Dendritic cell treated with granulocyte-macrophage colony-stimulating factor and Interleukin-4, amounts not matched to agents 40 ng/mL and 50 ng/mL, for 4 days (primary cell): ENCODE measurements at regions not wholly inside any gene's neighbourhood (a gene's known extent, or its start where the extent isn't known, plus 50 kb on each side); places are given as distances from the start of the nearest gene placed in this dataset.

Experiments used
- H3K27ac Mint-ChIP-seq: one replicate; pipeline ENCODE4 v1.8.0; 2022; ENCODE audit warnings: mild to moderate bottlenecking, mixed read lengths
- H3K27me3 Mint-ChIP-seq: one replicate; pipeline ENCODE4 v1.8.0; 2022; ENCODE audit warnings: mild to moderate bottlenecking, mixed read lengths
- H3K36me3 Mint-ChIP-seq: one replicate; pipeline ENCODE4 v1.8.0; 2022; ENCODE audit warnings: low read depth, mixed read lengths
- H3K4me1 Mint-ChIP-seq: one replicate; pipeline ENCODE4 v1.8.0; 2022; ENCODE audit warnings: low read depth, mixed read lengths
- H3K4me3 Mint-ChIP-seq: one replicate; pipeline ENCODE4 v1.8.0; 2022; ENCODE audit warnings: mild to moderate bottlenecking, moderate library complexity, mixed read lengths
- H3K9me3 Mint-ChIP-seq: one replicate; pipeline ENCODE4 v1.8.0; 2022; ENCODE audit warnings: mixed read lengths
- intact Hi-C: fragments of 100-400 bp; cut with micrococcal nuclease; formaldehyde crosslinking; loops from one replicate; pipeline ENCODE4 v1.15.0; 2022

DNA sequence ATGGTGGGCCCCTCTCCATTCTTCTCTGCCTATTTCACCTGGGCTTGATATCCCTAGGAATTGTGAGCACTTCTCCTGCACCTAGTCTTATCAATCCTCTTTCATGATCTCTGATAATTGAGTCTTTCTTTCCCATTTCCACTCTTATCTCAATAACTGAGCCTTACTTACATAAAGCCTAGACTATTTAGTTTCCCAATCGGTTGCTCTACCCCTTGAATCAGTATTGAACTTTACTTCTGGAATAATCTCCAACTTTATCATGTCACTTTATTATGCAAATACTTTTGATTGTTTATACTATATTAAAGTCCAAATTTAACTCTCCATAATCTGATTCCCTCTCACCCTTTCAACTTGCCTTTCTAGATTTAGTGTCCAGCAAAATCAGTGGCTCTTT, 222.7 kb downstream of the SPRY1 start:
- H3K27me3 Mint-ChIP-seq = peaks cover 16% of the 10 kb centered on the region
- peaks cover 22% of the 10 kb centered on the region for H3K4me1 Mint-ChIP-seq
- intact Hi-C loops = no loop called here
- no peak overlapping the region for H3K4me3 Mint-ChIP-seq
- H3K27ac Mint-ChIP-seq = no peak overlapping the region
- H3K36me3 Mint-ChIP-seq = no peaks in the 10 kb centered on the region
- no peaks in the 10 kb centered on the region for H3K9me3 Mint-ChIP-seq

DNA sequence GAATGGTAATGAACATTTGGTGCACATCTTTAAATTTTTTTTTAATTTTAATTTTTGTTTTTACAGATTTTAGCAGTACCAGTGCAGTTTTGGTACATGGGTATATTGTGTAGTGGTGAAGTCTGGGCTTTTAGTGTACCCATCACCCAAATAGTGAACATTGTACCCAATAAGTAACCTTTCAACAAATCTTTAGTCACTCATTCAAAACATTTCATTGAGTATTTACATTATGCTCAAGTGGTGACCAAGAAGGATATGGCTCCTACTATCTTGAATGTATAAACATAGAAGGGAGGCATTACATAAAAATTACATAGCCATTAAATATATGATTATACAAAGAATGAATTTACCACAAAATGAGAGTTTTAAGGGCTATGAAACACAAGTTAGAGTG, 223.3 kb downstream of the SPRY1 start:
- H3K4me3 Mint-ChIP-seq = no peak overlapping the region
- no peak overlapping the region for H3K27ac Mint-ChIP-seq
- H3K9me3 Mint-ChIP-seq = no peaks in the 10 kb centered on the region
- intact Hi-C loops = no loop called here
- peaks cover 22% of the 10 kb centered on the region for H3K4me1 Mint-ChIP-seq
- peaks cover 17% of the 10 kb centered on the region for H3K27me3 Mint-ChIP-seq
- no peaks in the 10 kb centered on the region for H3K36me3 Mint-ChIP-seq

DNA sequence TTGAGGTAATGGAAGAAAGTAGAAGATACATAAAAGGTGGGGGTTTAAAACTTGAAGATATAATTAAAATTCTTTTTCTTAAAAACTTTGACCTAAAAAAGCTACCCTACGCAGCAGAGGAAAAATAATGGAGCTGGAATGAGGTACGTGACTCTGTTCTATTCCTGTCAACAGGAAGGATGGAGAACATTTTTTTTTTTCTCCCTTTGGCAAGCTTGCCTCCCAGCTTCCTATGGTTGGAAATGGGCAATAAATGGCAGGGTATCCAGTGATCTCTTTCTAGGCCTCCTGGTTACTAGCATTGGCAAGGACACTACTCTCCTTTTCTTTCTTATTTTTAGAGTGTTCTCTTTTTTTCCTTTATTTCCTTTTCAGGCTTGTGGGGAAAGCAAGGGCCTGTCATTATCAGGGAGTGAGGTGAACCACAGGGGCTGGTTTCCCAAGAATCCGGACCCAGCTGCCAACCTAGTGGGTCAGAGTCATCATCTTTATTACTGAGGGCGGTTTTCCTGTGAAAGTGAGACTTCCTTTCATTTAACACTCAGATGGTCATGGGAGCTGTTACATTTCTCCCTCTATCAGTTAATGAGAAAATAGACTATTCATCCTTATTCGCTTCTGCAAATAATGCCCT, 224.6 kb downstream of the SPRY1 start:
- peaks cover 22% of the 10 kb centered on the region for H3K4me1 Mint-ChIP-seq
- H3K4me3 Mint-ChIP-seq = no peak overlapping the region
- no peak overlapping the region for H3K27ac Mint-ChIP-seq
- no peaks in the 10 kb centered on the region for H3K9me3 Mint-ChIP-seq
- intact Hi-C loops = no loop called here
- H3K36me3 Mint-ChIP-seq = no peaks in the 10 kb centered on the region
- H3K27me3 Mint-ChIP-seq = peaks cover 19% of the 10 kb centered on the region

DNA sequence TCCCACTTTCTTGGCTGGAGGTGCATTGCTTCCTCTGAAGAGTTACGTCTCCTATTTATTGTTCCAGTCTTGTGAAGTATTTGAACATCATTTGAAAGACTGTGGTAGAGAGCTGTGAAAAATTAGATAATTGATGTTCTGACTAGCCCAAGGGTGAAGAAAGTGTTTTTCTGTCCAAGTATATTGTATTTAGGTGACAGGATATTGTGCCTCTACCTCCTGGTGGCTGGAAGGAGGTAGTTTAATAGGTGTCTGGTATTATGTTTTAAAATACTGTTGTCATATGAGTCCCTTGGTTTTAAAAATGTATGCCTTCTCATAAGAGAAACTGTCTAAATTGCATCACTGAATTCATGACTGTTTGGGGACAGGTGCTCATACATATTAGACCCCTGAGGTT, 226.0 kb downstream of the SPRY1 start:
- Mint-ChIP-seq H3K27me3 (peaks cover 19% of the 10 kb centered on the region), H3K27ac (no peak overlapping the region), H3K4me3 (no peak overlapping the region), H3K36me3 (no peaks in the 10 kb centered on the region), H3K9me3 (no peaks in the 10 kb centered on the region), H3K4me1 (peaks cover 16% of the 10 kb centered on the region)
- intact Hi-C loops = no loop called here

DNA sequence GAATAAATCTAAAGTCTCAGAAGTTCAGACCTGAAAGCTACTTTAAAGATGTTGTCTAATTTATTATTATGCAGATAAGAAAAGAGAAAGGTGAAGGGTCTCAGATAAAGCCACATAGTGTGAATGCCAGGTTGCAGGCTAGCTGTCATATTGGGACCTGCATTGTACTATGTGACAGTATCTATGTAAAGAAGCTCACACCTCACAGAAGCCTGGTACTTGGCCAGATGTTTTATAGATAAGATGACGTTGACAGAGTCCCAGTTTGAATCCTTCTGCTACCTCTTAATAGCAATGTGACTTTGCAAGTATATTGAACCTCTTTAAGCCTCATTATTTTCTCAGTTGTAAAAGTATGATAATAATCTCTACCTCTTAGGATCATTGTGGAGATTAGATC, 227.0 kb downstream of the SPRY1 start:
- Mint-ChIP-seq H3K36me3 (no peaks in the 10 kb centered on the region), H3K27me3 (peaks cover 17% of the 10 kb centered on the region), H3K4me1 (peaks cover 7% of the 10 kb centered on the region), H3K4me3 (no peak overlapping the region), H3K9me3 (no peaks in the 10 kb centered on the region), H3K27ac (no peak overlapping the region)
- intact Hi-C loops = no loop called here

DNA sequence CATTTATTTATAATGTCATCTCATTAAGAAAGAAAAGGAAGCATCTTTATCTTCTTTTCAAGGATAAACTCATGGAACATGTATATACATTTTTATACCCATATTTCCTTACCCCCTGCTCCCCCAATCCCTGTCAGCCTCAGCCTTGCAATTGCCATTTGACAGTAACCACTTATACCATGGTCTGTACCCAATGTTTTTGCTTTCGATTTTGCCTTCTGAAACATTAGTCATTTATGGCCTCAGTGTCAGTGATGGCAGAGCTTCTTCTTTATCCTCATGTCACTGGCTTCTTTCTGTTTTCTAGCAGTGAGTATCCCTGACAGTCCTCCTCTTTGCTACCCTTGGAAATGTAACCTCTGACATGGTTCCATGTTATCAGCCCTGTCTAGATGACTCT, 228.4 kb downstream of the SPRY1 start:
- H3K4me3 Mint-ChIP-seq = no peak overlapping the region
- no peaks in the 10 kb centered on the region for H3K36me3 Mint-ChIP-seq
- intact Hi-C loops = no loop called here
- H3K27ac Mint-ChIP-seq = no peak overlapping the region
- no peaks in the 10 kb centered on the region for H3K9me3 Mint-ChIP-seq
- H3K4me1 Mint-ChIP-seq = peaks cover 7% of the 10 kb centered on the region
- peaks cover 14% of the 10 kb centered on the region for H3K27me3 Mint-ChIP-seq

DNA sequence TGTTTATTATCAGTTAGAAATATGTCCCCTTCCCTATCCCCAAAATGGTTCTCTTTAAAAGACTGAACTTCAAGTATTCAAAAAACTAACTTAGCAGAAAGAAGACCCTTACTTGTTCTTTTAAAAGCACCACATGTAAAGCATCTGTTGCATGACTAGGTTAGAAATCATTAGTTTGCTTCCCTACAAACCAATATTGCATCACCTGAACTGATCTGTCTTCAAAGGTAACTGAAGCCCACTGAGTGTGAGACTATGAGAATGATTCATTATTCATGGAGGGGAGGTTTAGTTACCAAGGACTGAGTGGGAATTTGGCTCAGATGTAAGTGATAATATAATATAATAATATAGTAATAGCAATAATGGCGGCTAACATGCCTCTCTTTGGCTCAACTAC, 231.7 kb downstream of the SPRY1 start:
- H3K4me3 Mint-ChIP-seq = no peak overlapping the region

DNA sequence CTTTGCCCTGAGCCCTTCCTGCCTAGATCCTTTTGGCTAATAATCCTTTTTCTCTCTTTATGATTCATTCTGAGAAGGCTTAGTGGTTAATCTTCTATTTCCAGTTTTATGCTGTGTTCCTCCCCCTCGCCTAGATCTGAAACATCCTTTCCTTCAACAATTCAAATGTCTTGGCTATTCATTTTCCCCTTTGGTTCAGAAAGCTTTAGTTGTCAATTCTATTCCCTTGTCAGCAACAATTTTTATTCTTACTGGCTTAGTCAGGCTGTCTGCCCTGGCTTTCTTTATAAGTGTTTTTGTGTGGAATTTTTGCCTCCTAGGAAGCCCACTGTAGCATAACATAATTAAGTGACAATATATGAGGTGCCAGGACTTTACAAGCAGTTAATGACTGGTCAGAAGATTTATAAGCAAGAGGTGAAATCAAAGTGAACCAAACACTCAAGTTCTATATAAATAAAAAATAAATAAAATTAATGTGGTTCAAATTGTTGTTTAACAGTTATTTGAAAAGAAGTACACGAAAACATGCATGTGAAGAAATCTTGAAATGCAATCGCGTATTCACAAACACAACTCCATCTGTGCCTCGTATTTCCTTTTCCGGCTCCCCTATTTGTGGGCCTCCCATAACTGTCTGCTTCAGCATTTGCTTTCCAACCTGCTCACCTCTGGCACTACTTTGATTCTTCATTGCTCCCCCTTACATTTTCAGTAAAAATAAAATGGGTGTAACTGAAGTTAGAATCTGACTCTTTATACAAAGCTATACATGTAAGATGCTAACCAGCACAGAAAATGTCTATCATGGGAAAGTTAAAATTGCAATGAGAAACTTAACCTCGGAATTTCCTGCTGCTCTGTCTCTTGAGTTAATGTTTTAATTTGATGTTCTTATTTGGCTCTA, 235.4 kb downstream of the SPRY1 start:
- H3K27ac Mint-ChIP-seq = no peak overlapping the region
- no peaks in the 10 kb centered on the region for H3K4me1 Mint-ChIP-seq
- peaks cover 14% of the 10 kb centered on the region for H3K9me3 Mint-ChIP-seq
- H3K4me3 Mint-ChIP-seq = no peak overlapping the region
- H3K36me3 Mint-ChIP-seq = no peaks in the 10 kb centered on the region
- intact Hi-C loops = no loop called here
- peaks cover 1% of the 10 kb centered on the region for H3K27me3 Mint-ChIP-seq

More for the DNA sequence above, 231.7 kb downstream of the SPRY1 start:
- Mint-ChIP-seq H3K27ac (no peak overlapping the region), H3K9me3 (no peaks in the 10 kb centered on the region), H3K4me1 (no peaks in the 10 kb centered on the region), H3K27me3 (peaks cover 7% of the 10 kb centered on the region), H3K36me3 (no peaks in the 10 kb centered on the region)
- intact Hi-C loops = no loop called here

DNA sequence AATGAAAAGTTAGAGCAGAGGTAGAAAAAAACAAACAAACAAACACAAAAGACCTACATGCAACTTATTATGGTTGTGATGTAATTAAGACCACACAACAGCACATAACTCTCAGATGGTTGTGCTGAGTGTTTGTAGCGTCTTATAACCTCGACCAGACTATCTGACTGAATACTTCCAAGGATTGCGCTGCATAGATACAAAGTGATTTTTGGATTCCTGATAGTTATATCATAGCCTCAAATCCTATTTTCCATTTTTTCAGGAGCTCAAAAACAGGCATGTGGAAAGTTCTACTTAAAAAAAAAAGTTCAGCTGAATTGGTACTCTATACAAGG, 236.1 kb downstream of the SPRY1 start:
- Mint-ChIP-seq H3K4me1 (no peaks in the 10 kb centered on the region), H3K36me3 (no peaks in the 10 kb centered on the region), H3K4me3 (no peak overlapping the region), H3K27ac (no peak overlapping the region), H3K27me3 (peaks cover 1% of the 10 kb centered on the region), H3K9me3 (peaks cover 14% of the 10 kb centered on the region)
- intact Hi-C loops = no loop called here

DNA sequence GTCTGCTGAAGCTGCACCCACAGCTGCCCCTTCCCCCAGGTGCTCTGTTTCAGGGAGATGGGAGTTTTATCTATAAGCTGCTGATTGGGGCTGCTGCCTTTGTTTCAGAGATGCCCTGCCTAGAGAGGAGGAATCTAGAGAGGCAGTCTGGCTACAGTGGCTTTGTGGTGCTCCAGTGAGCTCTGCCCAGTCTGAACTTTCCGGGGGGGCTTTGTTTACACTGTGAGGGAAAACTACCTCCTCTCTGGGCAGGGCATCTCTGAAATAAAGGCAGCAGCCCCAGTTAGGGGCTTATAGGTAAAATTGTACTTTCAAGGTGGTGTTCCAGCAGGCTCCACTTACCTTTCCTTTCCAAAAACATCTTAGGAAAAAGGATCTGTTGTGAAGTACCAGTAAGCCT, 242.2 kb downstream of the SPRY1 start:
- Mint-ChIP-seq H3K27ac (no peak overlapping the region), H3K9me3 (peaks cover 14% of the 10 kb centered on the region), H3K4me3 (no peak overlapping the region), H3K36me3 (no peaks in the 10 kb centered on the region), H3K27me3 (no peaks in the 10 kb centered on the region), H3K4me1 (no peaks in the 10 kb centered on the region)
- intact Hi-C loops = no loop called here

DNA sequence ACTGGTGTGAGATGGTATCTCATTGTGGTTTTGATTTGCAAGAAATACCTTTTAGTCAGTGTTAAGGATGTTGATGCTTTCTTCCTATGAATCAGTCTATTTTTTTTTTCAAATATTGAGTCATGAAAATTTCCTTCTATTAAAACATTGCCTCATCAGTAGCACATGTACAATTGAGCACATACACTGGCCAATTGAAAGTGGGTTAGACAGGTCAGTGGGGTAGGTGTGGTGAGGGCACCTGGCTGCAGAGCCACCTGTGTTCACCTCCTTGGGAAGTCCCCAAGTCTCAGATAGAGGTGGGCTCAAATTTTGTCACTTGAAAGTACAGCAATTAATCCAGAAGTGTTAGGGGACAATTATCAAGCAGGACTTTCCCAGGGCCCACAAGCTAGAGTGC, 243.7 kb downstream of the SPRY1 start:
- Mint-ChIP-seq H3K27me3 (no peaks in the 10 kb centered on the region), H3K36me3 (no peaks in the 10 kb centered on the region), H3K27ac (no peak overlapping the region), H3K4me3 (no peak overlapping the region), H3K9me3 (peaks cover 14% of the 10 kb centered on the region), H3K4me1 (no peaks in the 10 kb centered on the region)
- intact Hi-C loops = no loop called here

DNA sequence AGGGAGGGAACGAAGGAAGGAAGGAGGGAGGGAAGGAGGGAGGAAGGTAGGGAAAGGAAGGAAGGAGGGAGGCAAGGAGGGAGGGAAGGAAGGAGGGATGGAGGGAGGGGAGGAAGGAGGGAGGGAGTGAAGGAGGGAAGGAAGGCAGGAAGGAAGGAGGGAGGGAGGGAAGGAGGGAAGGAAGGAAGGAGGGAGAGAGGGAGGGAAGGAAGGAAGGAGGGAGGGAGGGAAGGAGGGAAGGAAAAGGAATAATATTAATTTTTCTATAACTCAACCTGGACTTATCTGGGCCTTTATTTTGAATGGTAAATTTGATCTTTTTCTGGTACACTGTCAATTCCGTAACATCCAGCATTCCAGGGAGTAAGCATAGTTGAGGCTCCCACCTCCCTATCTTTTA, 244.2 kb downstream of the SPRY1 start:
- Mint-ChIP-seq H3K36me3 (no peaks in the 10 kb centered on the region), H3K27me3 (no peaks in the 10 kb centered on the region), H3K4me1 (no peaks in the 10 kb centered on the region), H3K9me3 (peaks cover 12% of the 10 kb centered on the region), H3K4me3 (no peak overlapping the region), H3K27ac (no peak overlapping the region)
- intact Hi-C loops = no loop called here

DNA sequence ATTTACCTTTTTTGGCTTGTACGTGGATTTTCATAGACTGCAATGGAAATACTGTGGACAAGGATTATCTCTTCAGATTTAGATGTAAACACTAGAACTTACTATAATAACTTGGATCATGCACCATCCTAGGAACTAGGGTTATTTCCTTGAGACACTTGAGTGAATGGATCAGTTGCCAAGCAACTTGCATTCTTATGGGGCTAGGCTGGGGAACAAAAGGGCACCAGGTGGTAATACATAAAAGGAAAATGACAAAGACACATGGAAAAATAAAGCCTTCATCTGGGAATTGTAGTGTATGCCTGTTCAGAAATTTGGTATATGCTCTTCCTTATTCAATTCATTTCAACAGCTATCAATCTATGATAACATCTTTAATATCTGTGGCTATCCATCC, 247.1 kb downstream of the SPRY1 start:
- Mint-ChIP-seq H3K4me3 (no peak overlapping the region), H3K27ac (no peak overlapping the region), H3K4me1 (no peaks in the 10 kb centered on the region), H3K9me3 (no peaks in the 10 kb centered on the region), H3K36me3 (no peaks in the 10 kb centered on the region), H3K27me3 (no peaks in the 10 kb centered on the region)
- intact Hi-C loops = no loop called here

DNA sequence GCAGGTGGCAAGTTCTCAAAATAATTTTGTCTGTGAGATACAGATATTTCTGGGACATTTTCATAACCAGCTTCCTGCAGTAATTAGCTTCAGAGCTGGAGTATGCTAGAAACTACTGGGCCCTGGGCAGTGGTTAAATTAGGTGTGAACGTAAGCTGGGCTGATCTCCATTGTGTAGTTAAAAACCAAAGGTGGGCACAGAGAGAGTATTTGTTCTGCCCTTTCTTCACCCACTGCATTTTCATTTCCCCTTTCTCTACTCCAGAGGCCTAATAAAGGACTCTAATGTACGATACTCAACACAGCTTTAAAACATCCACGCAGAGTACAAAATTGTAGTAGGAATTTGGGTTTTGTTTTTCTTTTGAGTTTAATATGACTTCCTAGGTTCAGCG, 252.7 kb downstream of the SPRY1 start:
- H3K4me1 Mint-ChIP-seq = no peaks in the 10 kb centered on the region
- no peaks in the 10 kb centered on the region for H3K36me3 Mint-ChIP-seq
- intact Hi-C loops = no loop called here
- H3K27me3 Mint-ChIP-seq = no peaks in the 10 kb centered on the region
- H3K4me3 Mint-ChIP-seq = no peak overlapping the region
- no peak overlapping the region for H3K27ac Mint-ChIP-seq
- H3K9me3 Mint-ChIP-seq = no peaks in the 10 kb centered on the region
